ENCODE measurements at regions not wholly inside any gene's neighbourhood (a gene's known extent, or its start where the extent isn't known, plus 50 kb on each side); places are given as distances from the start of the nearest gene placed in this dataset.

GRCh38 chr5:145233461-145233860 is 601.7 kb downstream of the PRELID2 start:
- TF ChIP-seq REST (IDR thresholded peaks at IDR 0.05; ENCODE audit: insufficient replicate concordance, low read depth) (no peak), GABPA (IDR thresholded peaks at IDR 0.05; ENCODE audit: low read depth) (no peak), CTCF (IDR thresholded peaks at IDR 0.05; ENCODE audit: insufficient read depth, low read length) (no peak), SPI1 (IDR thresholded peaks at IDR 0.05; ENCODE audit: borderline replicate concordance, low read depth) (no peak)
- Histone ChIP-seq H3K27ac (replicated peaks) (no peak overlapping the region), H3K27me3 (ENCODE audit: insufficient read depth, poor library complexity, severe bottlenecking) (no peaks in the 10 kb centered on the region), H3K4me3 (replicated peaks; ENCODE audit: insufficient read depth, low read length) (no peak overlapping the region)
- no peak for DNase-seq (ENCODE audit: low read depth in 1 of 2, low spot score in 1 of 2)

- Histone ChIP-seq H3K27me3 (ENCODE audit: insufficient read depth, poor library complexity, severe bottlenecking) (no peaks in the 10 kb centered on the region), H3K4me3 (replicated peaks; ENCODE audit: insufficient read depth, low read length) (no peak overlapping the region), H3K27ac (replicated peaks) (no peak overlapping the region)
- DNase-seq (ENCODE audit: low read depth in 1 of 2, low spot score in 1 of 2): no peak
- TF ChIP-seq REST (IDR thresholded peaks at IDR 0.05; ENCODE audit: insufficient replicate concordance, low read depth) (no peak), SPI1 (IDR thresholded peaks at IDR 0.05; ENCODE audit: borderline replicate concordance, low read depth) (no peak), CTCF (IDR thresholded peaks at IDR 0.05; ENCODE audit: insufficient read depth, low read length) (no peak), GABPA (IDR thresholded peaks at IDR 0.05; ENCODE audit: low read depth) (no peak), POLR2AphosphoS5 (IDR thresholded peaks at IDR 0.05; ENCODE audit: low read depth) (no peak)
These were observed 604.4 kb downstream of the PRELID2 start for GRCh38 chr5:145230781-145231180.

- H3K4me3 ChIP-seq (replicated peaks; ENCODE audit: insufficient read depth, low read length): no peak overlapping the region
- TF ChIP-seq CTCF (IDR thresholded peaks at IDR 0.05; ENCODE audit: insufficient read depth, low read length) (no peak), GABPA (IDR thresholded peaks at IDR 0.05; ENCODE audit: low read depth) (no peak), POLR2AphosphoS5 (IDR thresholded peaks at IDR 0.05; ENCODE audit: low read depth) (no peak), REST (IDR thresholded peaks at IDR 0.05; ENCODE audit: insufficient replicate concordance, low read depth) (no peak), SPI1 (IDR thresholded peaks at IDR 0.05; ENCODE audit: borderline replicate concordance, low read depth) (no peak)
- no peak overlapping the region for H3K27ac ChIP-seq (replicated peaks)
- no peaks in the 10 kb centered on the region for H3K27me3 ChIP-seq (ENCODE audit: insufficient read depth, poor library complexity, severe bottlenecking)
- DNase-seq (ENCODE audit: low read depth in 1 of 2, low spot score in 1 of 2): no peak
These were observed 606.6 kb downstream of the PRELID2 start for GRCh38 chr5:145228564-145228963.
